SK-N-SH treated with all-trans-retinoic acid at 6 μM for 48 hours (cell line): ENCODE measurements at regions not wholly inside any gene's neighbourhood (a gene's known extent, or its start where the extent isn't known, plus 50 kb on each side); places are given as distances from the start of the nearest gene placed in this dataset.

Experiments
- ATAC-seq: fragments of 200-7000 bp; cut with Tn5 transposase; 3 replicates; pipeline ENCODE4 v1.9.1; 2020; ENCODE audit warnings: mild to moderate bottlenecking, moderate library complexity
- ARNTL ChIP-seq: fragments of 450-650 bp; formaldehyde crosslinking; IDR thresholded peaks from 2 replicates; pipeline ENCODE4 v1.5.0; 2020; ENCODE audit warnings: low read depth, mild to moderate bottlenecking, moderate library complexity, borderline replicate concordance
- BACH2 ChIP-seq: fragments of 250-450 bp; sonication (Bioruptor Pico); IDR thresholded peaks from 2 replicates; pipeline ENCODE4 v1.9.0; 2021; ENCODE audit warnings: mild to moderate bottlenecking, borderline replicate concordance
- CSDC2 ChIP-seq: fragments of 250-450 bp; sonication (Bioruptor Pico); IDR thresholded peaks from 2 replicates; pipeline ENCODE4 v1.5.0; 2020; ENCODE audit warnings: mild to moderate bottlenecking, moderate library complexity
- ESRRG ChIP-seq: fragments of 250-450 bp; sonication (Bioruptor Pico); IDR thresholded peaks from 2 replicates; pipeline ENCODE4 v1.6.1; 2021; ENCODE audit warnings: mild to moderate bottlenecking
- ISL1 ChIP-seq: fragments of 250-450 bp; sonication (Bioruptor Pico); IDR thresholded peaks from 2 replicates; pipeline ENCODE4 v2.1.2; 2022; ENCODE audit warnings: mild to moderate bottlenecking, moderate library complexity
- OSR1 ChIP-seq: fragments of 250-450 bp; sonication (Bioruptor Pico); IDR thresholded peaks from 2 replicates; pipeline ENCODE4 v1.8.0; 2022; ENCODE audit warnings: moderate library complexity, mild to moderate bottlenecking, inconsistent platforms
- PPARA ChIP-seq: fragments of 250-450 bp; sonication (Bioruptor Pico); IDR thresholded peaks from 2 replicates; pipeline ENCODE4 v1.5.0; 2020; ENCODE audit warnings: mild to moderate bottlenecking, borderline replicate concordance
- RARB ChIP-seq: fragments of 250-450 bp; sonication (Bioruptor Pico); IDR thresholded peaks from 2 replicates; pipeline ENCODE4 v1.8.0; 2021; ENCODE audit warnings: mild to moderate bottlenecking, moderate library complexity
- TCF4 ChIP-seq: fragments of 250-450 bp; sonication (Bioruptor Pico); IDR thresholded peaks from 2 replicates; pipeline ENCODE4 v1.8.0; 2021; ENCODE audit warnings: mild to moderate bottlenecking, moderate library complexity, borderline replicate concordance
- TOX ChIP-seq: fragments of 250-450 bp; sonication (Bioruptor Pico); IDR thresholded peaks from 2 replicates; pipeline ENCODE4 v1.8.0; 2021; ENCODE audit warnings: mild to moderate bottlenecking, moderate library complexity, borderline replicate concordance
- ZFP3 ChIP-seq: fragments of 250-450 bp; sonication (Bioruptor Pico); IDR thresholded peaks from 2 replicates; pipeline ENCODE4 v1.5.0; 2020; ENCODE audit warnings: mild to moderate bottlenecking, moderate library complexity
- ZFP30 ChIP-seq: fragments of 450-650 bp; formaldehyde crosslinking; IDR thresholded peaks from 2 replicates; pipeline ENCODE4 v1.5.0; 2022; ENCODE audit warnings: mild to moderate bottlenecking, moderate library complexity
- ZNF565 ChIP-seq: fragments of 450-650 bp; formaldehyde crosslinking; conservative IDR thresholded peaks from 2 replicates; pipeline ENCODE4 v1.5.0; 2020; ENCODE audit warnings: low read depth, mild to moderate bottlenecking, moderate library complexity
- ZNF70 ChIP-seq: fragments of 450-650 bp; formaldehyde crosslinking; IDR thresholded peaks from 2 replicates; pipeline ENCODE4 v1.5.0; 2020; ENCODE audit warnings: mild to moderate bottlenecking, moderate library complexity
- TF ChIP-seq, protein P1 (sequence below): fragments of 250-450 bp; sonication (Bioruptor Pico); IDR thresholded peaks from 2 replicates; pipeline ENCODE4 v1.5.1; 2021; ENCODE audit warnings: mild to moderate bottlenecking, moderate library complexity
- TF ChIP-seq, protein P2 (sequence below): fragments of 250-450 bp; sonication (Bioruptor Pico); IDR thresholded peaks from 2 replicates; pipeline ENCODE4 v1.8.0; 2021; ENCODE audit warnings: low read depth, mild to moderate bottlenecking, moderate library complexity, borderline replicate concordance
- TF ChIP-seq, protein P3 (sequence below): fragments of 250-450 bp; sonication (Bioruptor Pico); IDR thresholded peaks from 2 replicates; pipeline ENCODE4 v1.8.0; 2020; ENCODE audit warnings: mild to moderate bottlenecking, moderate library complexity, borderline replicate concordance
- TF ChIP-seq, protein P4 (sequence below): fragments of 250-450 bp; sonication (Bioruptor Pico); IDR thresholded peaks from 2 replicates; pipeline ENCODE4 v1.5.0; 2020; ENCODE audit warnings: mild to moderate bottlenecking, moderate library complexity

DNA sequence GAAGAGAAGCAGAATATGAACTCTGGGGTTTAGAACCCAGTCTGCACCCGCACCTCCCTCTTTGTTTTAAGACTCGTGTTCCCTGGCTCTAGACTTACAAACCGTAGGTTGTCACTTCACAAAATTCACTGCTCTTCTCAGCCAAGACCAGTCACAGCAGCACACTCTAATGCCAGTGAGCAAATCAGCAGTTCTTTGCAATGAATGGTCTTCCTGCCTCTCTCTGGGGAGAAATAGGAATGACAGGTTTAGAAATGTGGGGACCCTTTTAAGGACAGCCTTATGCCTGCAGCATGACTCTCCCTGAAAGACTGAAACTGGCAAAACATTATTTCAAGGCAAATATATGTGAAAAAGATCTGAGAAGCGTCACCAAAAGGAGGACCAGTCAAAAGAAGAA, 156.9 kb downstream of the KCTD15 start:
- ATAC-seq: no peak
- TF ChIP-seq RARB (CRISPR knock-in tag): no peak
- no peak for TF ChIP-seq OSR1 (CRISPR knock-in tag)
- TF ChIP-seq ZFP30: no peak
- no peak for TF ChIP-seq TOX (CRISPR knock-in tag)
- TF ChIP-seq, protein P1, sequence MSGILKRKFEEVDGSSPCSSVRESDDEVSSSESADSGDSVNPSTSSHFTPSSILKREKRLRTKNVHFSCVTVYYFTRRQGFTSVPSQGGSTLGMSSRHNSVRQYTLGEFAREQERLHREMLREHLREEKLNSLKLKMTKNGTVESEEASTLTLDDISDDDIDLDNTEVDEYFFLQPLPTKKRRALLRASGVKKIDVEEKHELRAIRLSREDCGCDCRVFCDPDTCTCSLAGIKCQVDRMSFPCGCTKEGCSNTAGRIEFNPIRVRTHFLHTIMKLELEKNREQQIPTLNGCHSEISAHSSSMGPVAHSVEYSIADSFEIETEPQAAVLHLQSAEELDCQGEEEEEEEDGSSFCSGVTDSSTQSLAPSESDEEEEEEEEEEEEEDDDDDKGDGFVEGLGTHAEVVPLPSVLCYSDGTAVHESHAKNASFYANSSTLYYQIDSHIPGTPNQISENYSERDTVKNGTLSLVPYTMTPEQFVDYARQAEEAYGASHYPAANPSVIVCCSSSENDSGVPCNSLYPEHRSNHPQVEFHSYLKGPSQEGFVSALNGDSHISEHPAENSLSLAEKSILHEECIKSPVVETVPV (CRISPR knock-in tag): no peak

DNA sequence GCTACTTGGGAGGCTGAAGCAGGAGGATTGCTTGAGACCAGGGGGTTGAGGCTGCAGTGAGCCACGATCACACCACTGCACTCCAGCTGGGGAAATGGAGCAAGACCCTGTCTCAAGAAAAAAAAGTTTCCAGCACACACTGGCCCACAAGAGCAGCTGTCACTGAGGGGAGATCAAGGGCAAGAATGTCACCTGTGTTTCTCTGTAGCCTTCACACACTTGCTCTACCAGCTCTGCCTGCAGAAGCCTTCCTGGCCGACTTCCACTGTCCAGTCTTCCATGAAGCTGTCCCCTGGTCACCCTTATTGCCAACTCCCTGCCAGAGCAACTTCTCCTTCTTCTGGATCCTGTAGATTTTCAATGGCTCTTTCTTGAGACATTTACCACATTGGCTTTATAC, 158.0 kb downstream of the KCTD15 start:
- TF ChIP-seq PPARA (no peak), ESRRG (CRISPR knock-in tag) (no peak), CSDC2 (CRISPR knock-in tag) (no peak), BACH2 (CRISPR knock-in tag) (no peak), RARB (CRISPR knock-in tag) (no peak), ZNF70 (CRISPR knock-in tag) (no peak), ZNF565 (CRISPR knock-in tag) (no peak), ARNTL (no peak), TOX (CRISPR knock-in tag) (no peak), ISL1 (CRISPR knock-in tag) (no peak)
- TF ChIP-seq, protein P2, sequence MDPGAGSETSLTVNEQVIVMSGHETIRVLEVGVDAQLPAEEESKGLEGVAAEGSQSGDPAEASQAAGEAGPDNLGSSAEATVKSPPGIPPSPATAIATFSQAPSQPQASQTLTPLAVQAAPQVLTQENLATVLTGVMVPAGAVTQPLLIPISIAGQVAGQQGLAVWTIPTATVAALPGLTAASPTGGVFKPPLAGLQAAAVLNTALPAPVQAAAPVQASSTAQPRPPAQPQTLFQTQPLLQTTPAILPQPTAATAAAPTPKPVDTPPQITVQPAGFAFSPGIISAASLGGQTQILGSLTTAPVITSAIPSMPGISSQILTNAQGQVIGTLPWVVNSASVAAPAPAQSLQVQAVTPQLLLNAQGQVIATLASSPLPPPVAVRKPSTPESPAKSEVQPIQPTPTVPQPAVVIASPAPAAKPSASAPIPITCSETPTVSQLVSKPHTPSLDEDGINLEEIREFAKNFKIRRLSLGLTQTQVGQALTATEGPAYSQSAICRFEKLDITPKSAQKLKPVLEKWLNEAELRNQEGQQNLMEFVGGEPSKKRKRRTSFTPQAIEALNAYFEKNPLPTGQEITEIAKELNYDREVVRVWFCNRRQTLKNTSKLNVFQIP (CRISPR knock-in tag): no peak
- TF ChIP-seq, protein P3, sequence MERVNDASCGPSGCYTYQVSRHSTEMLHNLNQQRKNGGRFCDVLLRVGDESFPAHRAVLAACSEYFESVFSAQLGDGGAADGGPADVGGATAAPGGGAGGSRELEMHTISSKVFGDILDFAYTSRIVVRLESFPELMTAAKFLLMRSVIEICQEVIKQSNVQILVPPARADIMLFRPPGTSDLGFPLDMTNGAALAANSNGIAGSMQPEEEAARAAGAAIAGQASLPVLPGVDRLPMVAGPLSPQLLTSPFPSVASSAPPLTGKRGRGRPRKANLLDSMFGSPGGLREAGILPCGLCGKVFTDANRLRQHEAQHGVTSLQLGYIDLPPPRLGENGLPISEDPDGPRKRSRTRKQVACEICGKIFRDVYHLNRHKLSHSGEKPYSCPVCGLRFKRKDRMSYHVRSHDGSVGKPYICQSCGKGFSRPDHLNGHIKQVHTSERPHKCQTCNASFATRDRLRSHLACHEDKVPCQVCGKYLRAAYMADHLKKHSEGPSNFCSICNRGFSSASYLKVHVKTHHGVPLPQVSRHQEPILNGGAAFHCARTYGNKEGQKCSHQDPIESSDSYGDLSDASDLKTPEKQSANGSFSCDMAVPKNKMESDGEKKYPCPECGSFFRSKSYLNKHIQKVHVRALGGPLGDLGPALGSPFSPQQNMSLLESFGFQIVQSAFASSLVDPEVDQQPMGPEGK: no peak
- ATAC-seq: no peak

DNA sequence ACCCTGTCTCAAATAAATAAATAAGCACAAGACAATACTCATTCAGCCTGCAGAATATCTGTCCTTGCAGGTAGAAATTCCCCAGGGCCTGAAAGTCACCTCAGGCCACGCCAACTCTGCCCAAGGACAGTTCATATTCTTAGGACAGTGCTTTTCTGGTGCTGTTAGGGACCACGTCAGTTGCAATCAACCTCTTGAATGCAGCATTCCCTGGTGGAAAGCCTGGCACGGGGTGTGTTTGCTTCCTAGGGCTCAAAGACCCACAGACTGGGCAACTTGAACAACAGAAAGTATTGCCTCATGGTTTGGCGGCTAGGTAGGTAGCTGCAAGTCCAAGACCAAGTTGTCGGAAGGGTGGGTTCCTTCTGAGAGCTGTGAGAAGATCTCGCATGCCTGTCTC, 160.3 kb downstream of the KCTD15 start:
- no peak for ATAC-seq
- TF ChIP-seq ESRRG (CRISPR knock-in tag) (no peak), PPARA (no peak), ARNTL (no peak), ZFP30 (no peak), OSR1 (CRISPR knock-in tag) (no peak), TCF4 (CRISPR knock-in tag) (no peak), TOX (CRISPR knock-in tag) (no peak), ZFP3 (no peak)
- TF ChIP-seq, protein P1 (CRISPR knock-in tag): no peak
- TF ChIP-seq, protein P2 (CRISPR knock-in tag): no peak

DNA sequence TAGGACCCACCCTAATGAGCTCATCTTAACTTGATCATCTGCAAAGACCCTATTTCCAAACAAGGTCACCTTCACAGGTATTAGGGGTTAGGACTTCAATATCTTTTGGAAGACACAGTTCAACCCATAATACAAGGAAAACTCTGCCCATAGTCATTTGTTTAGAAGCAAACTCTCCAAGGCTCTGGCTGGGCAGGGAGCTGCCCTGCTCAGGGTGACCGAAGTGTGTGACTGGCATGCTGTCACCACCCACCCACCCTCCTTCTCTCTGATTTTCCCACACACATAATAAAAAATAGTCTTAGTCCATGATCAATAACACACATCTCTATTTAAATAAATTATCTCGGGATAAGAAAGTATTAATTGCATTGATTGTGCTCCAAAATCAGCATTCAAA, 161.1 kb downstream of the KCTD15 start:
- no peak for ATAC-seq
- no peak for TF ChIP-seq ESRRG (CRISPR knock-in tag)
- TF ChIP-seq, protein P4, sequence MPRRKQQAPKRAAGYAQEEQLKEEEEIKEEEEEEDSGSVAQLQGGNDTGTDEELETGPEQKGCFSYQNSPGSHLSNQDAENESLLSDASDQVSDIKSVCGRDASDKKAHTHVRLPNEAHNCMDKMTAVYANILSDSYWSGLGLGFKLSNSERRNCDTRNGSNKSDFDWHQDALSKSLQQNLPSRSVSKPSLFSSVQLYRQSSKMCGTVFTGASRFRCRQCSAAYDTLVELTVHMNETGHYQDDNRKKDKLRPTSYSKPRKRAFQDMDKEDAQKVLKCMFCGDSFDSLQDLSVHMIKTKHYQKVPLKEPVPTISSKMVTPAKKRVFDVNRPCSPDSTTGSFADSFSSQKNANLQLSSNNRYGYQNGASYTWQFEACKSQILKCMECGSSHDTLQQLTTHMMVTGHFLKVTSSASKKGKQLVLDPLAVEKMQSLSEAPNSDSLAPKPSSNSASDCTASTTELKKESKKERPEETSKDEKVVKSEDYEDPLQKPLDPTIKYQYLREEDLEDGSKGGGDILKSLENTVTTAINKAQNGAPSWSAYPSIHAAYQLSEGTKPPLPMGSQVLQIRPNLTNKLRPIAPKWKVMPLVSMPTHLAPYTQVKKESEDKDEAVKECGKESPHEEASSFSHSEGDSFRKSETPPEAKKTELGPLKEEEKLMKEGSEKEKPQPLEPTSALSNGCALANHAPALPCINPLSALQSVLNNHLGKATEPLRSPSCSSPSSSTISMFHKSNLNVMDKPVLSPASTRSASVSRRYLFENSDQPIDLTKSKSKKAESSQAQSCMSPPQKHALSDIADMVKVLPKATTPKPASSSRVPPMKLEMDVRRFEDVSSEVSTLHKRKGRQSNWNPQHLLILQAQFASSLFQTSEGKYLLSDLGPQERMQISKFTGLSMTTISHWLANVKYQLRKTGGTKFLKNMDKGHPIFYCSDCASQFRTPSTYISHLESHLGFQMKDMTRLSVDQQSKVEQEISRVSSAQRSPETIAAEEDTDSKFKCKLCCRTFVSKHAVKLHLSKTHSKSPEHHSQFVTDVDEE (CRISPR knock-in tag): no peak
- TF ChIP-seq, all 23 proteins: peak for 0
